K562 (cell line): ENCODE measurements at regions not wholly inside any gene's neighbourhood (a gene's known extent, or its start where the extent isn't known, plus 50 kb on each side); places are given as distances from the start of the nearest gene placed in this dataset.
A peak's percentile ranks its signal among the peaks of the same experiment; 100 is the strongest.

Source experiments
- ATAC-seq: fragments of 200-7000 bp; cut with Tn5 transposase; 3 replicates; pipeline ENCODE4 v1.9.1; 2020; ENCODE audit warnings: moderate library complexity
- BruUV-seq: library from RNA; stranded (reverse); fragments of 400-500 nt; replicated peaks from 2 replicates; lab custom pipeline; 2021; lab: Mats Ljungman, UMichigan
- CTCF ChIA-PET: fragments of 300-600 bp; formaldehyde crosslinking; extraction: SDS; loops from one replicate; lab custom pipeline; 2021; ENCODE audit warnings: low intra/inter-chr PET ratio; lab: Yijun Ruan, JAX
- POLR2A ChIA-PET: fragments of 300-600, 350-650 bp; sonication (Branson Sonifier 250); formaldehyde crosslinking; extraction: SDS; loops from one replicate; lab custom pipeline; 2021; ENCODE audit warnings: antibody characterized with exemption, inconsistent platforms; lab: Yijun Ruan, JAX
- DNase-seq, 4 experiments: peaks; one replicate each; pipeline versions ENCODE4 v3.0.0 to v3.0.0-alpha.2; 2011 to 2018; ENCODE audit warnings: low spot score in 3 of 4, mixed read lengths in 3 of 4; ENCODE audit errors: extremely low read depth in 1 of 4
- FAIRE-seq: peaks from 2 replicates; lab custom pipeline; 2011; peaks lifted over from hg19 to GRCh38; lab: Jason Lieb, UNC
- H2AFZ ChIP-seq: 2 replicates; pipeline ENCODE4 v1.6.0; 2011; ENCODE audit warnings: low read depth, low read length, control low read depth, inconsistent platforms
- H3K27ac ChIP-seq: fragments of 200-600 bp; 3 replicates; pipeline ENCODE4 v1.8.0; 2011; ENCODE audit warnings: low read depth, mild to moderate bottlenecking, control low read depth, inconsistent platforms, low read length, moderate library complexity, mixed read lengths; ENCODE audit errors: extremely low read depth
- H3K27me3 ChIP-seq, 2 experiments: fragments of 300-600 bp in 1 of 2; 2 replicates in 1 of 2; 3 replicates in 1 of 2; pipeline versions ENCODE4 v1.6.0 to v1.8.0; 2011; ENCODE audit warnings: inconsistent platforms in 2 of 2, low read length in 2 of 2, mild to moderate bottlenecking in 1 of 2, mixed read lengths in 1 of 2, moderate library complexity in 1 of 2; ENCODE audit not compliant: control insufficient read depth in 2 of 2, insufficient read depth in 2 of 2
- H3K36me3 ChIP-seq: fragments of 300-600 bp; 3 replicates; pipeline ENCODE4 v1.8.0; 2011; ENCODE audit warnings: mild to moderate bottlenecking, low read length, inconsistent platforms; ENCODE audit not compliant: control insufficient read depth, insufficient read depth
- H3K4me1 ChIP-seq, 2 experiments: fragments of 200-600 bp in 1 of 2; replicated peaks in 1 of 2; 2 replicates in 1 of 2; 3 replicates in 1 of 2; pipeline versions ENCODE4 v1.5.1 to v1.8.0; 2011; ENCODE audit warnings: inconsistent platforms in 2 of 2, low read length in 2 of 2, mild to moderate bottlenecking in 1 of 2, mixed read lengths in 1 of 2, moderate library complexity in 1 of 2; ENCODE audit not compliant: control insufficient read depth in 2 of 2, insufficient read depth in 2 of 2
- H3K4me2 ChIP-seq: 2 replicates; pipeline ENCODE4 v1.6.1; 2011; ENCODE audit warnings: low read length, control low read depth, inconsistent platforms, mixed read lengths; ENCODE audit not compliant: insufficient read depth
- H3K4me3 ChIP-seq: fragments of 200-600 bp; sonication (generic), shearing (Covaris generic); 2 replicates; pipeline ENCODE4 v1.5.1; 2016; ENCODE audit warnings: control low read depth, inconsistent platforms
- H3K79me2 ChIP-seq: fragments of 200-600 bp; 3 replicates; pipeline ENCODE4 v1.8.0; 2011; ENCODE audit warnings: low read length, inconsistent platforms; ENCODE audit not compliant: control insufficient read depth, insufficient read depth
- H3K9ac ChIP-seq, 2 experiments: 2 replicates each; pipeline versions ENCODE4 v1.6.0 to v1.6.1; 2011; ENCODE audit warnings: low read depth in 2 of 2, low read length in 2 of 2, control low read depth in 1 of 2, inconsistent platforms in 1 of 2, mild to moderate bottlenecking in 1 of 2, mixed read lengths in 1 of 2; ENCODE audit not compliant: insufficient read depth in 1 of 2
- H3K9me1 ChIP-seq: one replicate; pipeline ENCODE4 v1.6.0; 2011; ENCODE audit warnings: inconsistent platforms, mild to moderate bottlenecking, low read length, moderate library complexity; ENCODE audit not compliant: control insufficient read depth, insufficient read depth
- H3K9me3 ChIP-seq: replicated peaks from 2 replicates; pipeline ENCODE4 v1.5.1; 2011; ENCODE audit warnings: low read depth, low read length, inconsistent platforms; ENCODE audit not compliant: control insufficient read depth, insufficient read depth
- H4K20me1 ChIP-seq: replicated peaks from 2 replicates; pipeline ENCODE4 v1.6.1; 2011; ENCODE audit warnings: low read length, inconsistent platforms, mixed read lengths; ENCODE audit not compliant: control insufficient read depth, insufficient read depth
- CREB1 ChIP-seq, 2 experiments: sonication (generic) in 1 of 2; formaldehyde crosslinking in 1 of 2; IDR thresholded peaks; 2 replicates each; pipeline versions ENCODE4 v1.6.1 to v1.8.0; 2012 to 2022; ENCODE audit warnings: inconsistent platforms in 1 of 2, mild to moderate bottlenecking in 1 of 2, missing genetic modification reagents in 1 of 2, moderate library complexity in 1 of 2
- HNRNPLL ChIP-seq: fragments of 200-400 bp; formaldehyde crosslinking; IDR thresholded peaks from 2 replicates; pipeline ENCODE4 v1.6.1; 2017; ENCODE audit warnings: low read length, low read depth, mild to moderate bottlenecking; ENCODE audit not compliant: poor library complexity, severe bottlenecking
- SETDB1 ChIP-seq: IDR thresholded peaks from one replicate; pipeline ENCODE4 v1.6.1; 2012; ENCODE audit warnings: low read length, control low read depth, inconsistent platforms
- ZFP1 ChIP-seq: fragments of 450-650 bp; formaldehyde crosslinking; IDR thresholded peaks from 2 replicates; pipeline ENCODE4 v1.4.0; 2020; ENCODE audit warnings: mild to moderate bottlenecking, mixed read lengths
- ZNF316 ChIP-seq: fragments of 450-650 bp; IDR thresholded peaks from 2 replicates; pipeline ENCODE4 v1.6.1; 2016
- WGBS: fragments of 100-300 bp; shearing (Covaris generic); methylation state at CpG from one replicate; pipeline ENCODE4 v1.1.6; 2016; ENCODE audit warnings: low coverage, mixed read lengths; ENCODE audit not compliant: insufficient coverage; ENCODE audit errors: missing lambda C conversion rate; 5-methylcytosine and 5-hydroxymethylcytosine counted together
- in situ Hi-C: fragments of 300-500 bp; cut with MboI; formaldehyde crosslinking; loops from 4 replicates; pipeline ENCODE4 v1.15.0; 2018; ENCODE audit warnings: inconsistent platforms, mixed read lengths
- intact Hi-C: fragments of 100-400 bp; cut with micrococcal nuclease; formaldehyde crosslinking; loops from 2 replicates; pipeline ENCODE4 v1.14.2; 2022
- TF ChIP-seq, protein P1 (sequence below), 2 experiments: fragments of 450-650 bp; IDR thresholded peaks; 2 replicates each; pipeline ENCODE4 v1.6.1; 2016; ENCODE audit warnings: mild to moderate bottlenecking in 2 of 2, borderline replicate concordance in 1 of 2, low read depth in 1 of 2, moderate library complexity in 1 of 2

DNA sequence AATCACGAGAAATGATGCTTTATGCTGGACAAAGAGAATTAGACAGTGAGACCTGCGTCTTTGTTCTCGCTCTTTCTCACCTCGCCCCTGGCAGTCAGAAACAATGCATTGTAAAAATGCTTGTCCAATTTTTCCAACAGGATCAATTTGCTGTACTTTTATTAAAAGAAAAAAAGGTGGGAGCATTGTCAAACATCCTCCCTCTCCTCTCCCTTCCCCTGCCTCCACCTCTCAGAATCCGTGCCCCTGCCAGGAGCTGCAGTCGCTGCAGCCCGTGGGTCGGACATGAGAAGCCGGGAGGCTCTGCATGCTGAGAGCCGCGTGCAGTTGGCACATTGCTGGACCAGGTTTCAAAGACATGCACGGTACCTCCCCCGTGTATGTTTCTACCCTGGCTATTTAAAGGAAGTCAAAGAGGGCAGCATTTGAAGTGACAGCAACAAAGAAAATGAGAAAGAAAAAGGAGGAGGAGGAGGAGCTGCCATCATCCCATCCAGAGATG is 161.0 kb upstream of the KAZN start (continued):
- no peak for TF ChIP-seq ZFP1
- TF ChIP-seq, all 486 proteins: peak for 20

DNA sequence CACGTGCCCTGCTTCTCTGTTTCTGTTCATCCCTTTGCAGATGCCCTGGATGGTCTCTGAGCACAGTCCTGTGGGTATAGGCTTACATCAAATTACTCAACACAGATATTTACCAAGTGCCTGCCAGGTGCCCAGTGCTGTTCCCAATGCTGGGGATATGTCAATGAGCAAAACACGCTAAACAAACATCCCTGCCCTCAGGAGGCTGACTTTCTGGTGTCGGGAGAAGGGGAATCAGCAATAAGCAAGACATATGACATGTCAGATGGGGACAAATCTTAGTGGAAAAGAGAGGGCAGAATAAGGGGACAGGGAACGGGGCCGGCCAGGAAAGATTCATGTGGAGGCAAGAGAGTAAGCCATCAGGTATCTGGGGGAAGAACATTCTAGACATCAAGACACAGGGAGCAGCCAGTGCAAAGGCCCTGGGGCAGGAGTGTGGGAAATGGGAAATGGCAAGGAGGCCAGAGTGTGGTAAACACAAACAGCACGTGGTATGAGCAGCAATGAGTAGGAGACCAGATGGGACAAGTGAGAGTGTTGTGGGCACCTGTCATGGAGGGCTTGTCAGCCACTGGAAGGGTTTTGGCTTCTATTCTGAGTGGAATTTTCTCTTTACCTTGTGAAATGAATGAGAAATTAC is 160.2 kb upstream of the KAZN start:
- no TSS peak for BruUV-seq
- H3K79me2 ChIP-seq = no peaks in the 10 kb centered on the region
- H3K36me3 ChIP-seq = no peaks in the 10 kb centered on the region
- 0 out of 4 replicates have a peak overlapping the region, but pooled peaks of 1 of the 2 experiments have one; percentile 45 for H3K9ac ChIP-seq
- H3K4me1 ChIP-seq = peaks cover 40 to 70% of the 10 kb centered on the region in 2 experiments
- FAIRE-seq = no peak
- peak overlapping the region; percentile 67 for H2AFZ ChIP-seq
- H3K9me1 ChIP-seq = no peaks in the 10 kb centered on the region
- intact Hi-C loops = loop anchor here (5.0 to 10.0 kb wide), 3 partner anchors 97 to 344 kb away; no protein-coding TSS in a partner anchor
- in situ Hi-C loops = no loop called here
- no peak overlapping the region for H3K4me3 ChIP-seq
- H3K27me3 ChIP-seq = no peaks in the 10 kb centered on the region
- ChIA-PET POLR2A (interaction anchor here (1.5 to 2.0 kb wide), 3 partner anchors 9 to 18 kb away, joined by 7 to 14 read pairs (median 12); no protein-coding TSS in a partner anchor), CTCF (no interaction called here)
- DNase-seq = no peak
- peak overlapping the region; percentile 83; the same call in 2 of the 3 replicates for H3K27ac ChIP-seq
- no peak for ATAC-seq
- 0 out of 2 replicates have a peak, but pooled peaks cover 1% of the 10 kb centered on the region for H4K20me1 ChIP-seq
- H3K4me2 ChIP-seq = no peak overlapping the region
- WGBS = 75% methylated on average over 6 of the region's 6 CpGs
- 0 out of 2 replicates have a peak, but pooled peaks cover 4% of the 10 kb centered on the region for H3K9me3 ChIP-seq
- peak; percentile 77 for TF ChIP-seq ZNF316
- TF ChIP-seq, protein P1, sequence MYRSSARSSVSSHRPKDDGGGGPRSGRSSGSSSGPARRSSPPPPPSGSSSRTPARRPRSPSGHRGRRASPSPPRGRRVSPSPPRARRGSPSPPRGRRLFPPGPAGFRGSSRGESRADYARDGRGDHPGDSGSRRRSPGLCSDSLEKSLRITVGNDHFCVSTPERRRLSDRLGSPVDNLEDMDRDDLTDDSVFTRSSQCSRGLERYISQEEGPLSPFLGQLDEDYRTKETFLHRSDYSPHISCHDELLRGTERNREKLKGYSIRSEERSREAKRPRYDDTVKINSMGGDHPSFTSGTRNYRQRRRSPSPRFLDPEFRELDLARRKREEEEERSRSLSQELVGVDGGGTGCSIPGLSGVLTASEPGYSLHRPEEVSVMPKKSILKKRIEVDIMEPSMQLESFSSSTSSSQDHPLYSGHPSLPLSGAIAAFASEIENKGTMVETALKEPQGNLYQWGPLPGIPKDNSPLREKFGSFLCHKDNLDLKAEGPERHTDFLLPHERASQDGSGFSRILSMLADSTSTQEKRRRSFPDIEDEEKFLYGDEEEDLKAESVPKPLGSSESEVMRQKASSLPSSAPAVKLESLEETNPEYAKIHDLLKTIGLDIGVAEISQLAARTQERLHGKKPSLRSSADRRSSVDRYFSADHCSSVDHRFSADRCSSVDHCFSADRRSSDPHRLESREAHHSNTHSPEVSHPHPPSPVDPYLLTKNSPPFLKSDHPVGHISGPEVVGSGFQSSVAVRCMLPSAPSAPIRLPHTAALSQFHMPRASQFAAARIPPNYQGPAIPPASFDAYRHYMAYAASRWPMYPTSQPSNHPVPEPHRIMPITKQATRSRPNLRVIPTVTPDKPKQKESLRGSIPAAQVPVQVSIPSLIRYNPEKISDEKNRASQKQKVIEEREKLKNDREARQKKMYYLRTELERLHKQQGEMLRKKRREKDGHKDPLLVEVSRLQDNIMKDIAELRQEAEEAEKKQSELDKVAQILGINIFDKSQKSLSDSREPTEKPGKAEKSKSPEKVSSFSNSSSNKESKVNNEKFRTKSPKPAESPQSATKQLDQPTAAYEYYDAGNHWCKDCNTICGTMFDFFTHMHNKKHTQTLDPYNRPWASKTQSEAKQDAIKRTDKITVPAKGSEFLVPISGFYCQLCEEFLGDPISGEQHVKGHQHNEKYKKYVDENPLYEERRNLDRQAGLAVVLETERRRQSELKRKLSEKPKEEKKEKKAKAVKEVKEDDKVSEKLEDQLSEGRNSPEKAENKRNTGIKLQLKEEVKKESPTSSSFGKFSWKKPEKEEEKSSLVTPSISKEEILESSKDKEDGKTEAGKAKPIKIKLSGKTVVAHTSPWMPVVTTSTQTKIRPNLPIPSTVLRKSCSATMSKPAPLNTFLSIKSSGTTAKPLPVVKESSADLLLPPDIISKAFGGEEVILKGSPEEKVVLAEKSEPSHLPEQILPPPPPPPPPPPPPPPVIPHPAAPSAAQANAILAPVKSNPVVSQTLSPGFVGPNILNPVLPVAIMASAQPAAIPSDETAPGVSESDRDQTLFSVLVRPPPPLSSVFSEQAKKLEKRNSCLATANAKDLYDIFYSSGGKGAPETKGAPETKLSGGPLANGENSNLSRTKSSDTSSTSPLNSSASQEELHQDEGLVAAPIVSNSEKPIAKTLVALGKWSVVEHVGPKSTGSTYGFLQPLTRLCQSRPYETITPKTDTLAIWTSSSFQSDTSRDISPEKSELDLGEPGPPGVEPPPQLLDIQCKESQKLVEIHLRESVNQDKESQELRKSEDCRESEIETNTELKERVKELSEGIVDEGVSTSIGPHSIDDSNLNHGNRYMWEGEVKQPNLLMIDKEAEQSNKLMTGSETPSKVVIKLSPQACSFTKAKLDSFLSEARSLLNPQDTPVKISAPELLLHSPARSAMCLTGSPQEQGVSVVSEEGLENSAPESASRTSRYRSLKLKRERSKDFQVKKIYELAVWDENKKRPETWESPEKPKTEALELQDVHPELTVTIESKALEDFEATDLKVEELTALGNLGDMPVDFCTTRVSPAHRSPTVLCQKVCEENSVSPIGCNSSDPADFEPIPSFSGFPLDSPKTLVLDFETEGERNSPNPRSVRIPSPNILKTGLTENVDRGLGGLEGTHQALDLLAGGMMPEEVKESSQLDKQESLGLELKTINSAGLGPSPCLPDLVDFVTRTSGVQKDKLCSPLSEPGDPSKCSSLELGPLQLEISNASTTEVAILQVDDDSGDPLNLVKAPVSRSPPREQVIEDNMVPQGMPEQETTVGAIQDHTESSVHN (IDR thresholded peaks at IDR 0.05; ENCODE audit: borderline replicate concordance in 1 of 2, low read depth in 1 of 2) = no peak
- TF ChIP-seq HNRNPLL = no peak
- no peak for TF ChIP-seq CREB1 (IDR thresholded peaks at IDR 0.05)
- TF ChIP-seq CREB1 (CRISPR knock-in tag; IDR thresholded peaks at IDR 0.05) = no peak
- no peak for TF ChIP-seq SETDB1
